HG02610 (cell line): ENCODE measurements at regions not wholly inside any gene's neighbourhood (a gene's known extent, or its start where the extent isn't known, plus 50 kb on each side); places are given as distances from the start of the nearest gene placed in this dataset.
A peak's percentile ranks its signal among the peaks of the same experiment; 100 is the strongest.
"Not testable (repeated sequence)": the region's sequence is repeated elsewhere in the genome, so short reads cannot be mapped to it uniquely, and the experiment has no call there.

Source experiments
- ATAC-seq: cut with Tn5 transposase; IDR thresholded peaks from one replicate; pipeline ENCODE4 v1.9.1; 2021; ENCODE audit warnings: mild to moderate bottlenecking, moderate library complexity; ENCODE audit not compliant: unreplicated experiment

DNA sequence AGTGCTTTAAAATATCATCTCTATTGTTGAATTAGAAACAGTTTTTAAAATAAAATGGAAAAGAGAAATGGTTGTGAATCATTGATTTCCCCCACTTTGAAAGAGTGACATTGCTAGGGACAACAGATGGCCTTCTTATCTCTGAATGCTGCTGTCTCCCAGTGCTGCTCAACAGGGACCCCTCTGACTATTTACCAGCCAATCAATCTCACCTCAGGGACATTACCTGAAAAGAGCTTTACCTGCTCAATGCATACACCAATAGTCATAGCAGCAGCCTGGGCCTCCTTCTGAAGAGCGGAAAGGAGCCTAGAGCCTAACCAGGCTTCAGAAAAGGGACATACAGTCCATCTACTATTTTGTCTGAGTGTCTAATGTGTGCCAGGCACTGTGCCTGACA is 162.8 kb downstream of the CGGBP1 start:
- ATAC-seq: no peak

DNA sequence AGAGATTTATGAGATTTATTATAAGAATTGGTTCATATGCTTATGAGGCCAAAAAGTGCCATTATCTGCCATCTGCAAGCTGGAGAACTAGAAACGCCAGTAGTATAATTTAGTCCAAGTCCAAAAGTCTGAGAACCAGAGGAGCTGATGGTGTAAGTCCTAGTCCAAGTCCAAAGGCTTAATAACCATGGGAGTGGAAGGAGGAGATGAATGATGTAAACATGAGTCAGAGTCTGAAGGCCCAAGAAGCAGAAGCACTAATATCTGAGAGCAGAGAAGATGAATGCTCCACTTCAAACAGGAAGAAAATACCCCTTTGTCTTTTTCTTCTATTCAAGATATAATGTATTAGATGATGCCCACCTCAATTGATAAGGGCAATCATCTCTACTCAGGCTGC is 185.7 kb downstream of the CGGBP1 start:
- no peak for ATAC-seq

DNA sequence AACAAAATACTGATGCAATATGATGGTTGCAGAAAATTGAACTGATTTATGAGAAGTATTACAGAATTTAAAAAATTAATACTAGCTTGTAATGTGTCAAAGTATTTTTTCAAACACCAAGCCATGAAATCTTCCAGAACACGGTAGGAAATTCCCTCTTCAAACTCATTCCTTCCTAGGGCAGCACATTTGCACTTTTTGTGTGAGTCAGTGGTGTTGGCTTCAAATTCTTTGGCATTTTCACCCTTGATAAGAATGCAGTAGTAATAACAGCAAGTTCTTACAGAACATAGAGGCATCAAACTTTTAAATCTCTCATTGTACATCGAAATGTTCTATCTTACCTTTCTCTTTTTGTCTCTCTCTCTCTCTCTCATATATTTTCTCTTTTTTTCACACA is 191.8 kb downstream of the CGGBP1 start:
- no peak for ATAC-seq

DNA sequence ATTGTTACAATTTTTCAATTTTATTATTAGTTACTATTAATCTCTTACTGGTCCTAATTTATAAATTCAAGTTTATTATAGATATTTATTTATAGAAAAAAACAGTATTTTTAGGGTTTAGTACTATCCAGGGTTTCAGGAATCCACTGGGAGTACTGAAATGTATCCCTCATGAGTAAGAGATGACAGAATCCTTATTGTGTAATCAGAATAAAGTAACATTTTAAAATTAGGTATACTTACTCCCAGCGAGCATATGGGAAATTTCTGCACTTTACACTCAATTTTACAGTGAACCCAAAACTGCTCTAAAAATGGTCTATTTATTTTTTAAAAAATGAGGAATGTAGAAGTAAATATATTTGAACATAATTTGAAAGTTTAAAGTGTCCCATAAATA is 202.7 kb downstream of the CGGBP1 start:
- ATAC-seq: no peak

DNA sequence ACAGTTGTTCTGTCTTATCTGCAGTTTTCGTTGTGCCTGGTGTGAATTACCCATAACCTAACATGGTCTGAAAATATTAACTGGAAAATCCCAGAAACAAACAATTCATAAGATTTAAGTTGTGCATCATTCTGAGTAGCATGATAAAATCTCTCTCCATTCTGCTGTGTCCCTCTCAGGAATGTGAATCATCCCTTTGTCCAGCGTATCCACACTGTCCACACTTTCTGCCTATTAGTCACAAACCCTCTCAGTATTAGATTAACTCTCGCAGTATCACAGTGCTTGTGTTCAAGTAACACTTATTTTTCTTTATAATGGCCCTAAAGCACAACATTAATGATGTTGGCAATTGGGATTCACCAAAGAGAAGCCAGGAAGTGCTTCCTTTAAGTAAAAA is 203.2 kb downstream of the CGGBP1 start:
- no peak for ATAC-seq

DNA sequence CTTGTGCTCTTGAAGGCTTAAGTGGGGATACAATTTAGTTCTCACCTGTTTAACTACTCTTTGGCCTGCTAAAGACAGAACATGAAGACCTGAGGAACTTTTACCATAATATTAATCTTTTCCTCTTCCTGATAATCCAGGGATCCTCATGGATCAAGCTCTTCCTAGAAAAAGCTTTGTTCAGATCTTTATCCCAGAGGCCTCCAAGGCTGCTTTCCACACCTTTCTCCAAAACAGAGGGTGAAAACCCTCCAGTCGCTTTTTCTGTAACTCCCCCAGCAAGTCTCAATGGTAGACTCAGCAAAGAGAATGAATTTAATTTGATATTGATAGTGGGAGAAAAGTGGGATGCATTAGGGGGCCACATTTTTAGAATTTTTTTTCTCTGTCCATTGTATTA is 203.6 kb downstream of the CGGBP1 start:
- ATAC-seq: no peak

DNA sequence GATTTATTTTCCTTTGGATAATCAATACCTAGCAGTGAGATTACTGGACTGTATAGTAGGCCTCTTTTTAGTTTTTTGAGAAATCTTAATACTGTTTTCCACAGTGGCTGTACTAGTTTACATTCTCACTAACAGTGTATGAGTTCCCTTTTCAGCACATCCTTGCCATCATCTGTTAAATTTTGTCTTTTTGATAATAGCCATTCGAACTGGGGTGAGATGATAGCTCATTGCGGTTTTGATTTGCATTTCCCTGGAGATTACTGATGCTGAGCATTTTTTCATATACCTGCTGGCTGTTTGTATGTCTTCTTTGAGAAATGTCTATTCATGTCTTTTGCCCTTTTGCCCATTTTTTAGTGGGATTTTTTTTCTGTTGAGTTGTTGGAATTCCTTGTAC is 210.8 kb downstream of the CGGBP1 start:
- ATAC-seq: no peak

DNA sequence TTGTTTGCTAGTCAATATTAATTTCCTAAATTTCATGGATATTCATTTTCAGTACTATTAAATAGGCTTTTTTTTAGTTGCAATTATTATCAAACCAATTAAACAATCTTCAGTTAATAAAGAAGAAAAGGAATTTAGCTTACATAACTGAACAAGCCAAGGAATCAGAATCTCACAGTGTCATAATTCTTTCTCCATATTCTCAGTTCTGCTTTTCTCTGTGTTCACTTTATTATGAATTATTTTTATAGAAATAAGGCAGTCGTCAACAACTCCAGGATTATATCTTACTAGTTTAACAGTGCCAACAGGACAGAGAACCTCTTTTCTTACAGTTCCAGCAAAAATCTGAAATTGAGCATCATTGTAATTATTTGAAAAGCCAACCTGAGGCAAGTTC is 221.7 kb downstream of the CGGBP1 start:
- no peak for ATAC-seq

DNA sequence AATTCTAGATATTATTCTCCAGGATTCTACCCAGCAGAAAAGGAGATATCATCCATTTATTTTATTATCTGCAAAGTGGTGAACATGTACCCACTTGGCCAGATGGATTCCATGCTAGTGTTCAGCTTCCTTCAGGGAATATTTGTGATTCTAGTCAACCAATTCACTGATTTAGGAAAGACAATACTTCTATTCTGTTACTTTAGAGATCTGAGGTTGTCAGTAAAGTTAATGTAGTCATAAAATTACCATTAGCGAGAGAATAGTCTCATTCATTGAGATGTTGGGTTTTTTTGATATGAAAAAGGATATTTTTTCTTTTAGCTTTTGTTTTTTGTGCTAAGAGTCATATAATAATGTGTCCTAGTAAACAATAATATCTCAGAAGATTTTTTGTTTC is 222.8 kb downstream of the CGGBP1 start:
- ATAC-seq: no peak

DNA sequence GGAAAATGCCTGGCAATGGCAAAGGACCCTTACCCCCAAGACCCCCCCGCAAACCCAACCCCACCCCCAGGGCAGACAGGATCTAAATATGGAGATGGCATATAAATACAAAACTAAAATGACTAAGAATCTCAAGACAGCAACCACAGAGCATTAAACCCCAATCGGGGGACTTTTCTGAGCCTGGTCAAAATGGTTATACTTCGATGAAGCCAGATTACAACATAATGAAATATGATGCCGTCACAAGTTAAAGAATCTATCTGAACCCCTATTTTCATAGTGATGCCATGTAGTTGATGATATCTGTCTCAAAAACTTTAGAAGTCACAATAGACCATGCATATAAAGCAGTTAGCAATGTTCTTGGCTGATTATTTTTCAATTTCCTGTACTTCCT is 223.6 kb downstream of the CGGBP1 start:
- ATAC-seq: no peak

DNA sequence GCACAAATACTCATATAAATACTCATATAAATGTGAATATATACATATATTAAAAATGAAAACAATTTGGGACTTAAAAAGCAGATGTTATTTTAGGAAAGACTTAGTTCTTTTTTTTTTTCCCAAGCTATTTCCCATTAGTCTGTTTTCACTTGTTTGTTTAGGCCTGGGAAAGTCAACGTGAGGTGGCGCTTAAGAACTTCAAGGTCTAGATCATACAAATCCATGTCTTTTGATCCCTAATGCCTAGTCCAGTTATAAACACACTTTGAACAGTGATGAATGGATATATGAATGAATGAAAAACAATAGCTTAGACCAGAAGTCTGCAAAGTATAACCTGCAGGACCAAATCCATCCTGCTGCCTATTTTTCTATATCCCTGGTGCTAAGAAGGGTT is 224.5 kb downstream of the CGGBP1 start:
- no peak for ATAC-seq

DNA sequence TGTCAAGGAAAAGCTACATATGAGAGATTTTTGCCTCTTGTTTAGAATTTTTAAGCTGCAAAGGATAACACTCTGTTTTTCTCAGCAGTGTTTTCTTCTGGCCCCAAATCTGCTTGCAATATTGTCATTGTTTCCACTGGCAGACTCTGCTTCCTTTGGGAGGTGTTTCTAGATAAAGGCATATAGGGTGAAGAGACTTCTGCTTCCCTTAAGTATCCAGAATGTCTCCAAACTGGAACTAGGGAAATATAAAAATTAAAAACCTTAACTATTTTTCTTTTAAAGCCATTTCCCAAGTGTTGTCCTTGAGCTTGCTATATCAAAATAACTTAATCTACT is 225.8 kb downstream of the CGGBP1 start:
- no peak for ATAC-seq

DNA sequence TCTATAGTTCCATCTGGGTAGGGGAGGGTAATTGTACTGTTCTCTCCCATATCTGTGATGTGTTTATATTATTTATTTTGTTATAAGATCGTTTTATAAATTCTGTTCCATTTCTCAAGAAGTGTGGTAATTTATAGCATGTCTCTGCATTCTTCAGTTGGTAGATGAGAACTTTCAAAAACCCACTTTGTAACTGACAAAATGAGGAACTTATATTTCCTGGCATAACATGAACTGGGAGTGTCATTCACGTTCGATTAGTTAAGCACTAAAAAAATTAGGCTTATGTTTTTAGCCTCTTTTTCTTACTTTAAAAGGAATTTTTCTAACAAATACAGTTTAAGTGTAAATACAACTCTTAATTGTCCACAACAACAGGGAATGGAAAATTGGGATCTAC is 230.8 kb downstream of the CGGBP1 start:
- ATAC-seq: no peak

DNA sequence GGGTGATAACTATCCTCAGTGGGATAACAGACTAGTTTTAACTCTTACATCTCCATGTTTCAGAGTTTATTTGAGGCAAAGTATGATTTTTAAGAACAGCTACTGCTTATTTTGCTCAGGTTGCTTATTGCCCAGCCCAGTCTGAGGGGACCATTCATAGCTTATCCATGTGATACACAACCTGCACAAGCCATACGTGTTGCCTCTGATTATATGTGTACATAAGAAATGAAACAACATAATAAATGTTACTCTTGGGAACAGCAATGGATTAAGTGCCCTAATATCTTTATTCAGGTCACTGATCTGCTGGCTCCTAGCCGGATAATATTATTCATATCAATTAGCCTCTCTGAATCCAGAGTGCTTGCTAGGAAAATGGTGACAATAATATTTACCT is 236.2 kb downstream of the CGGBP1 start:
- no peak for ATAC-seq

DNA sequence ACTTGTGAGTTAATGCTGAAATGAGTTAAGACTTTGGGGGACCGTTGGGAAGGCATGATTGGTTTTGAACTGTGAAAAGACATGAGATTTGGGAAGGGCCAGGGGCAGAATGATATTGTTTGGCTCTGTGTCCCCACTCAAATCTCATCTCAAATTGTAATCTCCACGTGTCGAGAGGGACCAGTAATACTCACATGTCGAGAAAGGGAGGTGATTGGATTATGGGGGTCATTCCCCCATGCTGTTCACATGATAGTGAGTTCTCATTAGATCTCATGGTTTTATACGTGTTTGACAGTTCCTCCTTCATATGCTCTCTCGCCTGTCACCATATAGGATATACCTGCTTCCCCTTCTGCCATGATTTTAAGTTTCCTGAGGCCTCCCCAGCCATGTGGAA is 245.3 kb downstream of the CGGBP1 start:
- not testable (repeated sequence) for ATAC-seq

DNA sequence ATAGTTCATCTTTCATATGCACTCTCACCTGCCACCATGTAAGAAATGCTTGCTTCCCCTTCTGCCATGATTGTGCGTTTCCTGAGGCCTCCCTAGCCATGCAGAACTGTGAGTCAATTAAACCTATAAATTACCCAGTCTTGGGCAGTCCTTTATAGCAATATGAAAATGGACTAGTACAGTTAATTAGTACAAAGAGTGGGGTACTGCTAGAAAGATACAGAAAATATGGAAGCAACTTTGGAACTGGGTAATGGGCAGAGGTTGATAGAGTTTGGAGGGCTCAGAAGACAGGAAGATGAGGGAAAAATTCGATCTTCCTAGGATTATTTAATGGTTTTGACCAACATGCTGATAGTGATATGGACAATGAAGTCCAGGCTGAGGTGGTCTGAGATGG is 246.9 kb downstream of the CGGBP1 start:
- no peak for ATAC-seq

DNA sequence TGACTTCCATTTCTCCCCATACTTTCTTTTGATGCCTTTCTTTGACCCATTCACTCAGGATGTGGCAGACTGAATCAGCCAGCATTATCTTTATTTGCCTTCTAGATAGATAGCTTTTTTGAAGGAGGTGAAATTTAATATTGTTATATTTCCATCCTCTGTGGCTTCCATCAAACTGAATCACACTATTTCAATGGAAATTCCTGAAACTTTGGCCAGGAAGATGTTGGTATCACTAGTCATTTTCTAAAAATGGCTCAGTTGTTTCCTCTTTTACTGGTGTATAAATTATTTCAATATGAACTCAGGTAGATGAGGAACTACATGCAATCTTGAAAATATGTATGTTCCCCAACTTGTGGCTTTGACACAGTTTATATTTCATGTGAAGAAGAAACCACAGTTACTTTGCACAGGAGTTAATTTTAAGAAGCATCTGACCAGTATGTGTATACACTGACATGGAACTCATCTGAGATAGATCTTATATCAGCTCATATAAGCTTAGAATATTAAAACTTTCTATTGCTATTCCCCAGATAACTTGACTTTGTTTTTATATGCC is 248.3 kb downstream of the CGGBP1 start:
- no peak for ATAC-seq

DNA sequence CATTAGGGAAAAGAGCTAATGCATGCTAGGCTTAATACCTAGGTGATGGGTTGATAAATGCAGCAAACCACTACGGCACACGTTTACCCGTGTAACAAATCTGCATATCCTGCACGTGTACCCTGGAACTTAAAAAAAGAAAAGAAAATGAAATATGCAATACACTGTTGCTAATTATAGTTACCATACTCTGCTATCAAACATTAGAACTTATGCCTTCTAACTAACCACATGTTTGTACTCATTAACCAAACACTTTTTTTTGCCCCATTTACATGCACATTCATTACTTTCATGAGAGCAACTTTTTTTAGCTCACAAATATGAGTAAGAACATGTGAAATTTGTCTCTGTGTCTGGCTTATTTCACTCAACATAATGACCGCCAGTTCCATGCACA is 253.1 kb downstream of the CGGBP1 start:
- ATAC-seq: peak; percentile 53

DNA sequence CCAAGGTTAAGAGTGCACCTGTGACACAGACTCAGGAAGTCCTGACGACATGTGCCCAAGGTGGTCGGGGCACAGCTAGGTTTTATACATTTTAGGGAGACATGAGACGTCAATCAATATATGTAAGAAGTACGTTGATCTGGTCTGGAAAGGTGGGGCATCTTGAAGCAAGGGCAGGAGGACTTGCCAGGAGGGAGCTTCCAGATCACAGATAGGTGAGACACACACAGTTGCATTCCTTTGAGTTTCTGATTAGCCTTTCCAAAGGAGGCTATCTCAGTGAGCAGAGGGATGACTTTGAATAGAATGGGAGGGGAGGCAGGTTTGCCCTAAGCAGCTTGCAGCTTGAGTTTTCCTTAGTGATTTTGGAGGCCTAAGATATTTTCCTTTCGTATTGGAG is 257.4 kb downstream of the CGGBP1 start:
- no peak for ATAC-seq

DNA sequence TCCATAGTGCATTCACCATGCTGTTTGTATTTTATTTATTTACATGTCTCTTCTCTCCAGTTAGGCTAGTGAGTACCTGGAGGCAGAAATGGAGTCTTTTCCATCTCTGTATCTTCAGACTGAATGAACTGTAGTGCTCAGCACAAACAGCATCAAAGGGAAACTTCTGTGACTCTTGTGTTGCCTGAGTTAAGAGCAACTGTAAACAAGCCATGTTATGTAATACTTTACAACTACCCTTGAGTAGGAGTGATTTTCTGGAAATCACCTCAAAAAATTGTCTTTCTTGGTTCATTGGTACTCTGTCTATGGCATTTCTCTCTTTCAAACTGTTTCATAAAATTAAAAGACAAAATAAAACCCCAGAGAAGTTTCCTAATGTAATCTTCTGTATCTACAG is 258.3 kb downstream of the CGGBP1 start:
- ATAC-seq: no peak

DNA sequence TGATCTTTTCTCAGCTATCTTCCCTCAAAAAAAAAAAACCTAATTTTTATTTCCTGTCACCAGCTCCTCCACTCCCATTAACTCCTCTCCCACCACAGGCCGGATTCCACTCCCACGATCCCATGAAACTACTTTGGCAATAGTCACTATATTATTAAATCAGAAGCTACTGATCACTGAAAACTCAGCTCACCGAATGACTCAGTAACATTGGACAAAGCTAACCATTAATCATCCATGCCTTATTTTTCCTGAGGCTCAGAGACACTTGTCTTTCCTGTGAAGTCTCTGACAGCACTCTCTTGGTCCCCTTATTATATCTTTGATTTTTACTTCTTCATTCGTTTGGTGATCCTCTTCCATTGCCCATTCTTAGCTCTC is 260.2 kb downstream of the CGGBP1 start:
- no peak for ATAC-seq

DNA sequence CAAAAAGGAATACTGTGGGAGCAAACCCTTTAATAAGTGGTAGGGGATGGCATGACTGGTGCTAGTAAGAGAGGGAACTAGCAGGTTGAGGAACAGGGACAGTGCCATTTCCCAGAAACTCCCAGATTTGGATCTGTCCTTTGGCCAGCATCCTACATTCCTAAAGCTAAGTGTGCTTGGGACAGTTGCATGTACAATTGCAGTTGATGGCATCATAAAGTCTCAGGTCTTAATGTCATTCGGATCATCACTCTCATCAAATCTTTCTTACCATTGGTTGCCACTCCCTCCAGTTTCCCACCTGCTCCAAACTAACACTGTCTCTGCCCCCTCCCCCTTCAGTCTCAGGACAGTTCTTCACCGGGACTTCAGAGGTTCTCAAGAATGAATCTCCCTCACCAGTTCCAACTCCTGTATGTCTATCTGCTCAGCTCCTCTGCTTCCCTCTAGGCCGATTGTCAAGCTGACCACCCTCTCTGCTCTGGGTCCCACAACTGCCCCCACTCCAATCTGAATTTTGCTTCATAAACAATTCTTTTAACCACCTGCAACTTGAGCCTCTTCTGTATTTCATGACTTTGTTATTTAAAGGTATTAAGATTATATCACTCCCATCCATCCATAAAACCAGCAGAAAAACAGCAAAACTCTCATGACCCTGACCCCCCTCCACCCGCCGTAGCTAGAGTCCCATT is 260.8 kb downstream of the CGGBP1 start:
- no peak for ATAC-seq

DNA sequence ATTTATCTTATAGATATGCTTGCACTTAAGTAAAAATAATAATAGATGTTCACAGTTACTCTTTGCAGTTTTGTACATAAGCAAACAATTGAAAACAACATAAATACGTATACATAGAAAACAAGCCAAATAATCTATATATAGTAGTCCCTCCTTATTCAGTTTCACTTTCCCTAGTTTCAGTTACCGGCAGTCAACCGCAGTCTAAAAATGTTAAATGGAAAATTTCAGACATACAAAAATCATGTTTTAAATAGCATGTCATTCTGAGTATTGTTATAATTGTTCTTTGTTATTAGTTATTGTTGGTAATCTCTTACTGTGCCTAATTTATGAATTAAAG is 262.0 kb downstream of the CGGBP1 start:
- no peak for ATAC-seq
